Mesenteric fat pad (tissue), 1 donor: ENCODE measurements at regions not wholly inside any gene's neighbourhood (a gene's known extent, or its start where the extent isn't known, plus 50 kb on each side); places are given as distances from the start of the nearest gene placed in this dataset.
"Not testable (repeated sequence)": the region's sequence is repeated elsewhere in the genome, so short reads cannot be mapped to it uniquely, and the experiment has no call there.

Experiments
- DNase-seq: peaks from one replicate; pipeline ENCODE4 v3.0.0-alpha.2; 2020; ENCODE audit warnings: low spot score
- donor health status: DM: yes; HTN: yes; CAD: no.

DNA sequence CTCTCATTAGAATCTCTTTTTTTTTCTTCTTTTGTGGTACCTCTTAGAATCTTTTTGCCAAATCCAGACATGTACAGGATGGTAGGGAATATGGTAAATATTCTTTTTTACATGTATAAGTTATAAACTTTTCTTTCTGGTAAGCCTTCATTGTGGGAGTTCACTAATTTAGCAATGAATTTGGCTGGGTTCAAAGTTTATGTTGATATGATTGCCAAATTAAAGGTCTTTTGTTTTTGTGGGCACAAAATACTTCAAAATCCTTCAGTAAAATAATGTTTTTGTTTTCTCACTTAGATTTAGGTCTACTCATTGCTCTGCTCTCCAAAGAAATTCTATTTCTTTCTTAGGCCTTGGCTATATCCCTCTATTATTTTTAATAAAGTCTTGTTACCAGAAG, 1405.9 kb upstream of the ALCAM start:
- no peak for DNase-seq

- DNase-seq, result no peak
Observed at GRCh38 chr3:103963599-103963998, 1403.1 kb upstream of the ALCAM start.

GRCh38 chr3:103965764-103966163, 1400.9 kb upstream of the ALCAM start:
- DNase-seq, result no peak

DNA sequence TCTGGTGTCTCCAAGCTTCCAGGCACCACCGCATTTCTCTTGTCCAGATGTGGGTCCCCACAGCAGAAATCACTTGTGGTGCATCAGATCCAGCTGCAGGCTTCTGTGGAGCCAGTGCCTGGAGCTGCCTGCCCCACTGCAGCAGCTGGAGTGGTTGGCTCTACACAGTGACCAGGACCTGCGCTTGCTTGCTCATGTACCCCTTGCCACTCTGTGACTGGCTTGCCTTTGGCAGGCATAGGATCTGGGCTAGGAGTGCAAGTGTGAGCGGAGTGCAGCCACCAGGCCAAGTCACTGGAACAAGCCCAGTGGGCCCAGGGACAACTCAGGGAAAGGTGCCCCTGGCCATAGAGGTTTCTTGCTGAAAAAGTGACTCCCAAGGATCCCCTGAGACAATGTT, 1400.0 kb upstream of the ALCAM start:
- no peak for DNase-seq

- no peak for DNase-seq
Observed at GRCh38 chr3:103968131-103968530, 1398.6 kb upstream of the ALCAM start.

GRCh38 chr3:103968751-103969150, 1398.0 kb upstream of the ALCAM start:
- no peak for DNase-seq

DNA sequence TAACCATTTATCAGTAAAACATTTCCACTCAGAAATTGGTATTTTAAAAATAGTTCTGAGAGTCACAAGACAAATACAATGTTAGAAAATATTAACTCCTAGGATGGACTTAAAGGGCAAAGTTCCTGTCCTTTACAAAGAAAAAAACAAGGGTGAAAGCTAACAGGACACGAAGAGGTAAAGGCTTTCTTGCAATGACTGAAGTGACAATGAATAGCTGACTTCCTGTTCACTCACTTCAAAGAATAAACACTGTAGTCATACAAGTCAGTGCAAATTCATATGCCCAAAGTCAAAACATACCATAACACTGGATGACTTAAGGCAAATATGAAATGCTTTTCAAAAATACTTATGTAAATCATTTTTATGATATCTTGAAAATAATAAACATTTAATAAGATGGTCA, 1389.8 kb upstream of the ALCAM start:
- no peak for DNase-seq

GRCh38 chr3:103977417-103977816, 1389.3 kb upstream of the ALCAM start:
- no peak for DNase-seq

DNA sequence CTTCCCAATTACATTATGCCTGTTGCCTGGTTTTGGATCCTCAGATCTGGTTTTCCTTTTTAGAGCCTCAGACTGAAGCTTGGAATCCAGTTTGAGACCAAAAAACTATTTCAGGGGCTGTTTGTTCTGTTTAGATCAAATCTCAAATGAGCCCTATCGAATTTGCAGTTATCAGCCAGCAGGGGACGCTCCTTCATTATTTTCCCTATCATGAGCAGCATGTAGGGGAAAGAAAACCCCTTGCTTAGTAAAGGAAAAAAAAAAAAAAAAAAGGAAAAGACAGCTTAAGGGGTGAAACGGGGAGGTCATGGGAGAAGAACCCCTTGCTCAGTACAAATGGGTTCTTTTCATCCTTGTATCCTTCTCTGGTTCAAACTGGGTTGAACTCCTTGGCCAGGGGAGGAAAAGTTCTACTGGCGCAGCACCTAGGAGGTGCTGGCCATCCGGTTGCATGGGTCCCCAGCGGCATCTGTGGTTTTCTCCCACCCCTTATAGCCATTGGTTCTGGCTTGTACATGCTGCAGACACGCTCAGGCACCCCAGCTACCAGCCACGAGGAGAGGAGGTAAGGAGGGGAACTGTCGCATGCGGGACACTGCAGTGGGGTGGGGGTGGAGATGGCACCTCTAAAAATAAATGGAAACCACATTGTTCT, 1375.1 kb upstream of the ALCAM start:
- DNase-seq, result no peak

DNA sequence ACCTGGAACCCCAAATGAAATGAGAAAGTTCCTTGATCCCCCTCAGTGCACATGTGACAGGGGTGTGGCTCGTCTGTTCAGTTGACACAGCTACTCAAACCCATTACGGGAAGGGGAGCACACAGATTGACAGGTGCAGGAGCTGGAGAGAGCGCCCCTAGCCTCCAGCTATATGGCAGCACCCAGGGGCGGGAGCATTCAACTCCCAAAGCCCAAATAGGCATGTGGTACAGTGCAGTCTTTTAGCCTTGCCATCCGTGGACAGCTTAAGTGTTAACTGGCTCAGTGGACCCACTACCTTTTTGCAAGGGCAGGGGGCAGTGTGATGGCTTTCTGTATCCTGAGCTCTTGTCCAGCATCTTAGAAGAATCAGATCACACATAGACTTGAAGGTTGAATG, 1374.2 kb upstream of the ALCAM start:
- DNase-seq, result no peak

DNA sequence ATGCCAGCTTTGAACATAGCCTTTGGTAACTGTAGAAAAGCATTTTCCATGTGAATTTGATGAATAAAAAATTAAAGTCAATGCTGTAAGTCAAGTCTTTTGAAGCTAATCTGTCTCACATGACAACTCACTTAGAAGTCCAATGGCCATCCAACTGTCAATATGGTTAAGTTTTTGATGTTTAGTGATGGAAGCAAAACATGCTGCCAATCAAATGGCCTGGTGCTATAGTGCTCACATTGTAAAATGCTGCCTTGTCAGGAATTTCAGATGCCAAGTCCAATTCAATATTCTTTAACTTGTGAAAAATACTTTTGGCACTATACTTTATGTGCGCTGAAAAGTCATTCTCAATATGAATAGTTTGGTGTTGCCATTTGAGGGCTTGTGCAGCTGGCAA, 1361.8 kb upstream of the ALCAM start:
- no peak for DNase-seq

DNA sequence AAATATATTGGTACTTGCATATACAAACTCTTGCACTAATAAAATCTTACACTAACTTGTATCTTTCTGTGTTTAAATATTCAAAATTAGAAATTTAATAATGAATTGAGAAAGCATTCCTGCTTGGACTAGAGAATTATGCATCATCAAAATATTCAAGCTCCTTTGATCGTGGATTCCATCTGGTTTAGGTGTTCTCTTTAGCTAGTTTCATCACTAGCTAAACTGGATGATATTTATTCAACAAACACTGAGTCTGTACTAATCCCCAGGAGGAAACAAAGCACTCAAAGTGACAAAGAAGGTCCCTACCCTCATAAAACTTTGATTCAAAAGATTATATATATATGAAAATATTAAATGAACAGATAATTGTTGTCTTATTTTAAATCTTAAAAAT, 1360.9 kb upstream of the ALCAM start:
- DNase-seq, result no peak

GRCh38 chr3:104018541-104018940, 1348.2 kb upstream of the ALCAM start:
- DNase-seq, result no peak

- no peak for DNase-seq
Observed at GRCh38 chr3:104031598-104031997, 1335.1 kb upstream of the ALCAM start.

- DNase-seq, result no peak
Observed at GRCh38 chr3:104032283-104032682, 1334.4 kb upstream of the ALCAM start.

DNA sequence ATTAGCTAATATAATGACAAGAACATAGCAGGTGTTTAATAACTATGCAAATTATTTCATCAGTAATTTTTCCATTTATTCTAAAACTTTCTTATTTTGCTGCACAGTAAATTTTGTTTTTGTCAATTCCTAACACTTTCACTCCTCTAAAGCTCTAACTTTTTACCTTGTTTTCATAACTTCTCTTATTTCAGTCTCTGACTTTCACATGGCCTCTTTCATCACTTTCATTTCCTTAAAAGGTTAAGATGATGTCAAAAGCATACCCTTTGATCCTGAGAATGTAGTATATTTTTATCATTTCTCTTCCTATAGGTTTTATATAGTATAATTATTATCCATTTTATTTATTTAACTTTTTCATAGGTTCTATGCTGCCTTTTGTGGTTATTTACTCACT, 1325.8 kb upstream of the ALCAM start:
- no peak for DNase-seq

- not testable (repeated sequence) for DNase-seq
Observed at GRCh38 chr3:104043001-104043543, 1323.6 kb upstream of the ALCAM start.

DNA sequence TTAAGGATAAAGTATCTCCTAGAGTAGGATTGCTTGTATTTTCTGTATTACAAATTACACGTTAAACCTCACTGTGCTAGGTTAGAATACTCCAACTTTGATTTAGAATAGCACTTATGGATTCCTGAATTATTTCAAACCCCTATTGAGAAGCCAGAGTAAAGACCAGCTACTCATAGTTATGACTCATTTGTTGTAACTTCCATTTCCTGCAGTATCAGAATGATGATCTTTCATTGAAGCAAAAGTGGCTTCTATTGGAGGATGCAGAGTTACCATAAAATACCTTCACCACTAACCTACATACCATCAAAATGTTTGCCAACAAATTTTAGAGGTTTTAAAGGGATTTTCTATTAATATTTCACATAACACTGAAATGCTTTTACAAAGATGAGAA, 1322.7 kb upstream of the ALCAM start:
- DNase-seq, result no peak

DNA sequence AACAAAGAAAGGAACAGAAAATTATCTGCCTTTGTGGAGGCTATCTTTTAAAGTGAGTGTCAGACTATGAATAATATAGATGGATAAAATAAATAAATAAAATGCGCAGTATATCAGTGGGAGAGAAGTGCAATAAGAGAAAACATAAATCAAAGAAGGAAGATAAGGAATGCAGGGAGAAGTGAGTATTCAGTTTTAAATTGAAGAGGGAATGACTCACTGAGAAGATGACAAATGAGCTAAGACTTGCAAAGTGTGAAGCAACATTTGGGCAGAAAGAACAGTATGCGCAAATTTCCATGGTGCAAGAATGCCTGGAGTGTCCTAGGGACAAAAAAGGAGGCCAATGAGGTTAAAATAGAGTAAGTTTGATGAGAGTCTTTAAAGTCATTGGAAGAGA, 1300.1 kb upstream of the ALCAM start:
- no peak for DNase-seq

DNA sequence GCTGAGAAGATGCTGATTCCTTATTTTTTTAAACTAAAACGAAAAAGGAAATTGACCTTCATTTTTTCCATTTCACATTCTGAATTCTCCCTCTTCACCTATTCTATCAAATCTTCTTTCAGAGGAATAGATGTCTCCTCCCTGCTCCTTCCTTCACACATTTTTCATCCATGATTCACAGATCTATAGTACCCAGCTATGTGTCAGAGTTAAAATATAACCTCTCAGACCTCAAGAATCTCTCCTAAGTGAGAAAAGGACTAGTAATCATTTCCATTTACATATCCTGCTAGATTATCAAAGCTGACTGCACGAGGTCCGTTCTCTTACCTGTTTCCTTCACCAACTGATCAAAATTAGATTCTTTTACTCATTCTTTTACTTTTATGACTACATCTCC, 1297.6 kb upstream of the ALCAM start:
- DNase-seq, result no peak

- no peak for DNase-seq
Observed at GRCh38 chr3:104070906-104071305, 1295.8 kb upstream of the ALCAM start.

DNA sequence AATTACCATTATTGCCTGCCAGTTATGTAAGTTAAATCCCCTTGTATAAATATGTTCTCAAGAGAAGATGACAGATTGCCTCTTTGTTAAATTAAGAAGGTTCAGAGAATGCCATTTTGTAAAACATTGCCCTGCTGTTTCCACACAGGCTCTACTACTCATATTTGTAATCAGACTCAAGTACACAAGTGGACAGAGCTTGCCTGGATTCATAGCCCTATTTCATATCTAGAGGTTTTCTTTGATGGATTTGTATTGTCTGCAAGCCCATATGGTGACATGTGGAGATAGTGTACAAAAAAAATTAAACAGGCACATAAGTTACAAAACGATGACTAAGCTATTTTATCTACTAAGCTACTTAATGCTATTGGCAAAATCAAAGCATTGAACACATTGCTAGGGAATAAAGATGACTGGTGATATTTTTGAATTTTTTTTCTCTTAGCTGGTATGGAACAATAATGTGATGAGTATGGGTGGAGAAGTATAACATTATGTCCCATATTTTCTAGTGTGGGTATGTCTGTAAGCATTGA, 1286.6 kb upstream of the ALCAM start:
- DNase-seq, result no peak

DNA sequence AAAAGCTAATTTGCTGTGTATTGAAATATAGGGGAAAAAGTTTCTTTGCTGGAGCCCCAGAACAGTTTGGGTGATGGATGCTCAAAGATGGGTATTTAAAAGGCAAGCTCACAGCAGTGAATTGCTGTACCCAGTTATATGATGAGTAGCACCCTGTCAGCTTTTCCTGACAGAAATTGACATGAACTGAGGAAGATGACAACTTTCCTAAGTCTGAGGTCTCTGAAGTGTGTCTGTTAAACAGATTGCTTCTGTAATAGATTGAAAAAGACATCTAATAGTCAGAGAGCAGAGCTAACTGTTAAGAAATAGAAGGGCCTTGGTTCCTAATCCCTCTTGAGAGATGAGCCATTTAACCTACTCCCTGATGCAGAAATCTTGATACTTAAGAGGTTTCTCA, 1278.0 kb upstream of the ALCAM start:
- no peak for DNase-seq
